HCT116 (cell line): ENCODE measurements at regions not wholly inside any gene's neighbourhood (a gene's known extent, or its start where the extent isn't known, plus 50 kb on each side); places are given as distances from the start of the nearest gene placed in this dataset.

Experiments used
- ATAC-seq: fragments of 200-7000 bp; cut with Tn5 transposase; 2 replicates; pipeline ENCODE4 v1.9.1; 2020; ENCODE audit warnings: mild to moderate bottlenecking, moderate library complexity
- BruUV-seq: library from RNA; stranded (reverse); fragments of 400-500 nt; replicated peaks from 2 replicates; lab custom pipeline; 2021; lab: Mats Ljungman, UMichigan
- CTCF ChIA-PET: fragments of 300-600 bp; sonication (Branson Sonifier 250); formaldehyde crosslinking; loops from one replicate; lab custom pipeline; 2021; ENCODE audit warnings: antibody characterized with exemption; lab: Charles Lee
- POLR2A ChIA-PET: fragments of 300-600, 350-600 bp; sonication (Branson Sonifier 250); formaldehyde crosslinking; loops from one replicate; lab custom pipeline; 2021; ENCODE audit warnings: antibody characterized with exemption; lab: Charles Lee
- RAD21 ChIA-PET, 2 experiments: fragments of 300-600 bp; sonication (Branson Sonifier 250); formaldehyde crosslinking; loops; one replicate each; lab custom pipeline; 2023; ENCODE audit warnings: low total read pairs in 2 of 2; ENCODE audit not compliant: uncharacterized antibody in 2 of 2, unreplicated experiment in 2 of 2, low non-redundant PET in 1 of 2; lab: Charles Lee
- DNase-seq: peaks from one replicate; pipeline ENCODE4 v3.0.0-alpha.2; 2010; ENCODE audit warnings: low read depth, low spot score
- H2AFZ ChIP-seq: fragments of 200-600 bp; shearing (Covaris generic), sonication (generic); 2 replicates; pipeline ENCODE4 v1.6.1; 2017; ENCODE audit warnings: low read depth, mixed run types, mixed read lengths, antibody characterized with exemption, low read length; ENCODE audit not compliant: poor library complexity, severe bottlenecking
- H3K27ac ChIP-seq: 2 replicates; pipeline ENCODE4 v1.5.1; 2012; ENCODE audit warnings: low read depth, low read length
- H3K27me3 ChIP-seq: fragments of 200-600 bp; sonication (generic); 2 replicates; pipeline ENCODE4 v1.6.1; 2016; ENCODE audit warnings: mixed run types, low read length, mixed read lengths; ENCODE audit not compliant: insufficient read depth
- H3K36me3 ChIP-seq, 2 experiments: fragments of 200-500 bp in 1 of 2; fragments of 200-600 bp in 1 of 2; sonication (Bioruptor generic) in 1 of 2; sonication (generic) in 1 of 2; 2 replicates each; pipeline versions ENCODE4 v1.5.1 to v1.6.1; 2014 to 2016; ENCODE audit warnings: low read length in 2 of 2, inconsistent platforms in 1 of 2, mixed read lengths in 1 of 2, mixed run types in 1 of 2; ENCODE audit not compliant: insufficient read depth in 2 of 2, control insufficient read depth in 1 of 2
- H3K4me1 ChIP-seq, 2 experiments: fragments of 200-600 bp in 1 of 2; sonication (generic) in 1 of 2; 2 replicates each; pipeline versions ENCODE4 v1.5.1 to v1.6.1; 2012 to 2017; ENCODE audit warnings: low read length in 2 of 2, inconsistent platforms in 1 of 2, mild to moderate bottlenecking in 1 of 2, mixed read lengths in 1 of 2, mixed run types in 1 of 2, moderate library complexity in 1 of 2; ENCODE audit not compliant: insufficient read depth in 2 of 2, control insufficient read depth in 1 of 2
- H3K4me2 ChIP-seq: fragments of 200-600 bp; sonication (generic); 2 replicates; pipeline ENCODE4 v1.6.1; 2017; ENCODE audit warnings: mixed run types, low read length, mixed read lengths
- H3K4me3 ChIP-seq, 2 experiments: fragments of 200-600 bp in 1 of 2; sonication (generic) in 1 of 2; replicated peaks in 1 of 2; 2 replicates each; pipeline ENCODE4 v1.5.1; 2011 to 2016; ENCODE audit warnings: low read length in 2 of 2, control low read depth in 1 of 2, low read depth in 1 of 2, mild to moderate bottlenecking in 1 of 2, mixed read lengths in 1 of 2, mixed run types in 1 of 2
- H3K79me2 ChIP-seq: fragments of 200-600 bp; sonication (generic); 2 replicates; pipeline ENCODE4 v1.6.1; 2017; ENCODE audit warnings: mild to moderate bottlenecking, mixed run types, low read length, moderate library complexity, mixed read lengths; ENCODE audit not compliant: insufficient read depth
- H3K9ac ChIP-seq: fragments of 200-600 bp; sonication (generic); 2 replicates; pipeline ENCODE4 v1.6.1; 2016; ENCODE audit warnings: low read length, mixed read lengths
- H3K9me2 ChIP-seq: fragments of 200-600 bp; sonication (generic), shearing (Covaris generic); 2 replicates; pipeline ENCODE4 v1.6.1; 2017; ENCODE audit warnings: mixed run types, mild to moderate bottlenecking, moderate library complexity; ENCODE audit not compliant: insufficient read depth
- H3K9me3 ChIP-seq, 2 experiments: fragments of 200-500 bp in 1 of 2; fragments of 200-600 bp in 1 of 2; sonication (Bioruptor generic) in 1 of 2; sonication (generic) in 1 of 2; 2 replicates each; pipeline ENCODE4 v1.6.1; 2014 to 2017; ENCODE audit warnings: low read length in 2 of 2, mixed read lengths in 2 of 2, inconsistent platforms in 1 of 2, low read depth in 1 of 2, mild to moderate bottlenecking in 1 of 2, mixed run types in 1 of 2, moderate library complexity in 1 of 2; ENCODE audit not compliant: control insufficient read depth in 1 of 2, insufficient read depth in 1 of 2
- H4K20me1 ChIP-seq: fragments of 200-600 bp; sonication (generic), shearing (Covaris generic); 2 replicates; pipeline ENCODE4 v1.6.1; 2017; ENCODE audit warnings: mixed run types, mild to moderate bottlenecking, moderate library complexity; ENCODE audit not compliant: insufficient read depth
- ATF3 ChIP-seq: IDR thresholded peaks from 2 replicates; pipeline ENCODE4 v1.6.1; 2012
- CBX3 ChIP-seq: IDR thresholded peaks from 2 replicates; pipeline ENCODE4 v1.6.1; 2012; ENCODE audit warnings: low read depth
- CEBPB ChIP-seq: IDR thresholded peaks from 2 replicates; pipeline ENCODE4 v1.6.1; 2012; ENCODE audit warnings: low read depth
- ELF1 ChIP-seq: IDR thresholded peaks from 2 replicates; pipeline ENCODE4 v1.6.1; 2012; ENCODE audit warnings: low read depth, borderline replicate concordance
- EZH2 ChIP-seq: fragments of 200-600 bp; sonication (generic); IDR thresholded peaks from 2 replicates; pipeline ENCODE4 v1.6.1; 2017; ENCODE audit warnings: antibody characterized with exemption, mixed run types
- EZH2phosphoT487 ChIP-seq: fragments of 200-600 bp; IDR thresholded peaks from 2 replicates; pipeline ENCODE4 v1.6.1; 2018; ENCODE audit warnings: antibody characterized with exemption, borderline replicate concordance
- FOSL1 ChIP-seq: IDR thresholded peaks from 2 replicates; pipeline ENCODE4 v1.6.1; 2012; ENCODE audit warnings: low read depth
- JUND ChIP-seq: IDR thresholded peaks from 2 replicates; pipeline ENCODE4 v1.6.1; 2012
- MAX ChIP-seq: IDR thresholded peaks from 2 replicates; pipeline ENCODE4 v1.6.1; 2012
- POLR2AphosphoS5 ChIP-seq: IDR thresholded peaks from 2 replicates; pipeline ENCODE4 v1.6.1; 2011; ENCODE audit warnings: mild to moderate bottlenecking, low read depth, low read length, moderate library complexity
- RAD21 ChIP-seq: IDR thresholded peaks from 2 replicates; pipeline ENCODE4 v1.6.1; 2012; ENCODE audit warnings: low read depth, mild to moderate bottlenecking
- REST ChIP-seq: IDR thresholded peaks from 2 replicates; pipeline ENCODE4 v1.6.1; 2012; ENCODE audit warnings: low read depth
- SIN3A ChIP-seq: IDR thresholded peaks from 2 replicates; pipeline ENCODE4 v1.6.1; 2012; ENCODE audit warnings: low read depth
- SRF ChIP-seq: IDR thresholded peaks from 2 replicates; pipeline ENCODE4 v1.6.1; 2012; ENCODE audit warnings: low read depth
- TCF7L2 ChIP-seq: IDR thresholded peaks from 2 replicates; pipeline ENCODE4 v1.7.0; 2011; ENCODE audit warnings: borderline replicate concordance, inconsistent platforms; ENCODE audit not compliant: insufficient read depth, insufficient read length; ENCODE audit errors: extremely low read depth
- YY1 ChIP-seq: IDR thresholded peaks from 2 replicates; pipeline ENCODE4 v1.6.1; 2011; ENCODE audit warnings: low read length, low read depth, moderate library complexity, mild to moderate bottlenecking; ENCODE audit not compliant: insufficient replicate concordance; ENCODE audit errors: extremely low read depth
- ZFX ChIP-seq: fragments of 450-650 bp; IDR thresholded peaks from 2 replicates; pipeline ENCODE4 v1.6.1; 2017
- ZNF274 ChIP-seq: fragments of 200-500 bp; sonication (Bioruptor generic); IDR thresholded peaks from 2 replicates; pipeline ENCODE4 v1.6.1; 2014; ENCODE audit warnings: mild to moderate bottlenecking, low read depth, low read length, inconsistent platforms
- intact Hi-C: fragments of 100-400 bp; cut with micrococcal nuclease; formaldehyde crosslinking; loops from 2 replicates; pipeline ENCODE4 v1.10.0; 2022

GRCh38 chr9:11269036-11269435 lies 656.2 kb upstream of the PTPRD start:
- RAD21 ChIA-PET, result no interaction called here
- Histone ChIP-seq H3K27ac (no peak overlapping the region), H3K9ac (no peak overlapping the region), H3K9me2 (no peaks in the 10 kb centered on the region), H4K20me1 (no peaks in the 10 kb centered on the region), H3K36me3 (no peaks in the 10 kb centered on the region), H2AFZ (no peak overlapping the region), H3K9me3 (peaks cover 10 to 21% of the 10 kb centered on the region in 2 experiments; a peak in 2 of 4 replicates), H3K4me1 (no peaks in the 10 kb centered on the region)
- ATAC-seq, result no peak
- DNase-seq, result no peak
- intact Hi-C loops, result no loop called here
- TF ChIP-seq SRF (no peak), TCF7L2 (no peak), FOSL1 (no peak), ELF1 (no peak), YY1 (no peak), MAX (no peak), JUND (no peak), CBX3 (no peak), POLR2AphosphoS5 (no peak), SIN3A (no peak), ATF3 (no peak), REST (no peak), RAD21 (no peak), CEBPB (no peak), EZH2phosphoT487 (no peak), EZH2 (no peak), ZNF274 (no peak), ZFX (no peak)
- TF ChIP-seq, all 23 proteins: peak for 0
- Histone ChIP-seq H3K4me2 (no peak overlapping the region), H3K79me2 (no peaks in the 10 kb centered on the region), H3K27me3 (no peaks in the 10 kb centered on the region), H3K4me3 (no peak overlapping the region)
- ChIA-PET CTCF (no interaction called here), POLR2A (no interaction called here)
- no TSS peak for BruUV-seq
